ENCODE measurements at regions not wholly inside any gene's neighbourhood (a gene's known extent, or its start where the extent isn't known, plus 50 kb on each side); places are given as distances from the start of the nearest gene placed in this dataset.

GRCh38 chr12:97022536-97023230, 115.6 kb downstream of the NEDD1 start:
- Histone ChIP-seq H3F3A (ENCODE audit: insufficient read depth, low read length, poor library complexity, severe bottlenecking) (no peaks in the 10 kb centered on the region), H3K36me3 (ENCODE audit: insufficient read depth, low read length) (no peaks in the 10 kb centered on the region), H4K20me1 (ENCODE audit: insufficient read depth) (no peaks in the 10 kb centered on the region), H3K27me3 (ENCODE audit: insufficient read depth, low read depth, low read length) (no peaks in the 10 kb centered on the region), H3K4me3 (ENCODE audit: low read length) (peak overlapping the region; percentile 41), H3K9me2 (ENCODE audit: insufficient read depth, low read length) (no peaks in the 10 kb centered on the region), H3K4me2 (ENCODE audit: low read length) (peak overlapping the region; percentile 57), H3K9me3 (ENCODE audit: low read length) (no peaks in the 10 kb centered on the region), H3K79me2 (replicated peaks; ENCODE audit: insufficient read depth, low read length) (no peaks in the 10 kb centered on the region), H3K27ac (ENCODE audit: low read length) (peak overlapping the region; percentile 87), H3K9ac (ENCODE audit: low read length) (peak overlapping the region; percentile 48), H2AFZ (ENCODE audit: low read depth, low read length) (peak overlapping the region; percentile 21)
- no peak for TF ChIP-seq EZH2 (IDR thresholded peaks at IDR 0.05; ENCODE audit: borderline replicate concordance, insufficient read depth, low read length, poor library complexity, severe bottlenecking)
- TF ChIP-seq POLR2AphosphoS5 (IDR thresholded peaks at IDR 0.05), result peak; percentile 71
- no peak for TF ChIP-seq TAF1 (IDR thresholded peaks at IDR 0.05; ENCODE audit: low read depth)
- peak; percentile 13 for TF ChIP-seq EP300 (conservative IDR thresholded peaks at IDR 0.05; ENCODE audit: poor library complexity, severe bottlenecking)
- no peak for TF ChIP-seq CTCF (IDR thresholded peaks at IDR 0.05; ENCODE audit: poor library complexity, severe bottlenecking)
- peak; percentile 24 for TF ChIP-seq RAD21 (conservative IDR thresholded peaks at IDR 0.05)
- TF ChIP-seq MXI1 (conservative IDR thresholded peaks at IDR 0.05; ENCODE audit: poor library complexity, severe bottlenecking), result no peak
- no peak for TF ChIP-seq SMC3 (conservative IDR thresholded peaks at IDR 0.05; ENCODE audit: poor library complexity)
- peak; percentile 97 for TF ChIP-seq REST (IDR thresholded peaks at IDR 0.05; ENCODE audit: borderline replicate concordance)

- H3K9me3 ChIP-seq (ENCODE audit: low read length), result no peaks in the 10 kb centered on the region
- no peak overlapping the region for H2AFZ ChIP-seq (ENCODE audit: low read depth, low read length)
- H3K36me3 ChIP-seq (ENCODE audit: insufficient read depth, low read length), result no peaks in the 10 kb centered on the region
- H4K20me1 ChIP-seq (ENCODE audit: insufficient read depth), result no peaks in the 10 kb centered on the region
- no peaks in the 10 kb centered on the region for H3K79me2 ChIP-seq (replicated peaks; ENCODE audit: insufficient read depth, low read length)
- no peak overlapping the region for H3K27ac ChIP-seq (ENCODE audit: low read length)
- no peak overlapping the region for H3K4me3 ChIP-seq (ENCODE audit: low read length)
- H3K4me2 ChIP-seq (ENCODE audit: low read length), result no peak overlapping the region
- no peaks in the 10 kb centered on the region for H3K9me2 ChIP-seq (ENCODE audit: insufficient read depth, low read length)
- H3F3A ChIP-seq (ENCODE audit: insufficient read depth, low read length, poor library complexity, severe bottlenecking), result no peaks in the 10 kb centered on the region
- H3K9ac ChIP-seq (ENCODE audit: low read length), result no peak overlapping the region
- no peak for TF ChIP-seq REST (IDR thresholded peaks at IDR 0.05; ENCODE audit: borderline replicate concordance)
- TF ChIP-seq SMC3 (conservative IDR thresholded peaks at IDR 0.05; ENCODE audit: poor library complexity), result no peak
- no peak for TF ChIP-seq EZH2 (IDR thresholded peaks at IDR 0.05; ENCODE audit: borderline replicate concordance, insufficient read depth, low read length, poor library complexity, severe bottlenecking)
- TF ChIP-seq TAF1 (IDR thresholded peaks at IDR 0.05; ENCODE audit: low read depth), result no peak
- no peak for TF ChIP-seq POLR2AphosphoS5 (IDR thresholded peaks at IDR 0.05)
- TF ChIP-seq CTCF (IDR thresholded peaks at IDR 0.05; ENCODE audit: poor library complexity, severe bottlenecking), result no peak
- no peak for TF ChIP-seq MXI1 (conservative IDR thresholded peaks at IDR 0.05; ENCODE audit: poor library complexity, severe bottlenecking)
- no peak for TF ChIP-seq EP300 (conservative IDR thresholded peaks at IDR 0.05; ENCODE audit: poor library complexity, severe bottlenecking)
- TF ChIP-seq RAD21 (conservative IDR thresholded peaks at IDR 0.05), result no peak
- H3K27me3 ChIP-seq (ENCODE audit: insufficient read depth, low read depth, low read length), result no peaks in the 10 kb centered on the region
Measured at GRCh38 chr12:97024393-97024792, 117.3 kb downstream of the NEDD1 start.

All from neural cell (in vitro differentiated cells).